GM18505 (cell line): ENCODE measurements at regions not wholly inside any gene's neighbourhood (a gene's known extent, or its start where the extent isn't known, plus 50 kb on each side); places are given as distances from the start of the nearest gene placed in this dataset.

Experiments
- ATAC-seq: cut with Tn5 transposase; IDR thresholded peaks from one replicate; pipeline ENCODE4 v1.9.1; 2021; ENCODE audit not compliant: unreplicated experiment
- POLR2A ChIP-seq: IDR thresholded peaks from 4 replicates; pipeline ENCODE4 v1.6.1; 2011; ENCODE audit warnings: borderline replicate concordance; ENCODE audit not compliant: insufficient read depth, insufficient read length; ENCODE audit errors: extremely low read depth

DNA sequence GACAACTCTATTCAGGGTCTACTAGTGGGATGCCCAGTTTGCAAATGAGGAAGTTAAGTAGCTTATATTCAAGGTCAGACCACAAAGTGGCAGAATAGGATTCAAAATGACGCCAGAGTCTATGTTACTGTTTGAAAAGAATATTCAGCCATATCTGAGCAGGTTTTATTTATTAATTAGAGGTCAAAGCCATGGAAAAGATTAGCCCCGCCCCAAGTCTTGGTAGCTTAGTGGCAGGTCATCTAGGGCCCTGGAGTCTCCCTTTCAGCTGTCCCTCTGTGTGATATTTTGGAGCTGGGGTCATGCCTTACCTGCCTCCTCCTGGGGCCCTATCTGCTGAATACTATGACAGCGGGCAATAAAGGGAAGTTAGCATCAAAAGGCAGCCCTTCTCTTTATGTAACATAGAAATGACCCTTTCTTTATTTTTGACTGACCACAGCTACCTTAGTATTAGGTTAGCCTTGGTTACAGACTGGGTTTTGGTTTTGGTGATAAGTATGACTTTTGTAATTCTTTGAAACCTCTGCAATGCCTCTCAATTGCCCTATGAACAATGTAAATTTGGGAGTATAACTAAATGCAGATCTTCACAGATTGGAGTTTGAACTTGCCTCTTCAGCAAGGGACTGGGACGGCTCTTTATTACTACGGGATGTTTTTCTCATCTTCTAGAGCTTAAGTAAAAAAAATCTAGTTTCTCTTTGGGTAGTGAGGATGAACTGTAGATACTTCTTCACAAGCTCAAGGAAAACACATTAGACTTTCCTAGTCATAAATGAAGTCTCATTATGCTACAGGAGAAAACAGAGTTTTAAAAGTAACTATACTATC lies 153.0 kb upstream of the ITGA4 start:
- peak; percentile 14 for TF ChIP-seq POLR2A
- ATAC-seq: peak; percentile 33

DNA sequence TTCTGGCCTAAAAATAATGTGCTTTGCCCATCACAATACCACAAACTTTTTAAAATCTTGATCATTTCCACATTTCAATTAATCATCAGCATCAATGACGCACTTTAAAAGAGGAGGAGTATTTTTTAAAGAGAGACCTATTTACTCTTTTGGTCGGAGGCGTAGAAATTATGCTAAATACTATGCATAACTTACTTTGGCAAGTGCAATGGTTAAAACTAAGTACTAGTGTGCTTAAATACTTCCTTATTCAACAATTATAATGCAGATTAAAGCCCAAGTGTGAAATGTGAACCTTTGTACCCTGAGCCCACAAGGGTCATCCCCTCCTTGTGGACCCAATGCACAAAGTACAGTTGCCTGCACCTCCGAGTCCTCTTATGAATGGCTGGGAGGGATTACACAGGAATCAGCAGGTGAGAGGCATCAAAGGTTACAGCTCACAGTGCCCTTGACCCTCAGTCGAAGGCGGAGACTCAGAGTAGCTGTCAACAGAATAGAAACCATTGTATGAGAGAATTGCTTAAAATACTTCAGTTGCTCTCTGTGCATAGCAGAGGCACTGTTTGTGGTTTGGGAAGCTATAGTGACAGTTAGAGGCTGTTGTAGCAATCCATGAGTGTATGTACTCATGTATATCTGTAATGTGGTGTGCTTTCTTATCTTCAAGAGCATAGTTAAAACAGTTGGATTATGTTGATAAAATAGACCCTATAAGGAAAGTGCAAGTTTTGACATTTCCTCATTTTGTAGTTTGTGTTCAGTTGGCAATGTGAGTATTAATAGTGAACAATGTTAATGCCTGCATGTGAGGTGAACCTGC lies 151.7 kb upstream of the ITGA4 start:
- peak; percentile 68 for TF ChIP-seq POLR2A
- ATAC-seq: peak; percentile 86

DNA sequence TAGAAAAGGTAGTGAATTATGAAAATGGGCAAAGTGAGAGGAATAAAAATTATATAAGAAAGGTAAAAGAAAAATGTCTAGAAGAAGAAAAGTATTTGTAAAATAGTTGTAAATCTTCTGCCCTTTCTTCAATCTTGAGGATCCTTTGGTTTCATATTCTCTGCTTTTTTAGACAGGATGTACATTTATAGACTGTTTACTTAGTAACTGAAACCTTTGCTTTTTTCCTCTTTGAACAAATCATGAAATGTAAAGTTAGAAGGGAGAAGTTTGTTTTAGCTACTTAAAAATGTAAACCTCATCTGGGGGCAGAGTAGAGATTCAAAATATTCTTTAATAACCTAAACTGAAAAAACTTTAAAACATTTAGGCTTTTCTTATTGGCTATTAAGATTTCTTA lies 150.4 kb upstream of the ITGA4 start:
- ATAC-seq: no peak

DNA sequence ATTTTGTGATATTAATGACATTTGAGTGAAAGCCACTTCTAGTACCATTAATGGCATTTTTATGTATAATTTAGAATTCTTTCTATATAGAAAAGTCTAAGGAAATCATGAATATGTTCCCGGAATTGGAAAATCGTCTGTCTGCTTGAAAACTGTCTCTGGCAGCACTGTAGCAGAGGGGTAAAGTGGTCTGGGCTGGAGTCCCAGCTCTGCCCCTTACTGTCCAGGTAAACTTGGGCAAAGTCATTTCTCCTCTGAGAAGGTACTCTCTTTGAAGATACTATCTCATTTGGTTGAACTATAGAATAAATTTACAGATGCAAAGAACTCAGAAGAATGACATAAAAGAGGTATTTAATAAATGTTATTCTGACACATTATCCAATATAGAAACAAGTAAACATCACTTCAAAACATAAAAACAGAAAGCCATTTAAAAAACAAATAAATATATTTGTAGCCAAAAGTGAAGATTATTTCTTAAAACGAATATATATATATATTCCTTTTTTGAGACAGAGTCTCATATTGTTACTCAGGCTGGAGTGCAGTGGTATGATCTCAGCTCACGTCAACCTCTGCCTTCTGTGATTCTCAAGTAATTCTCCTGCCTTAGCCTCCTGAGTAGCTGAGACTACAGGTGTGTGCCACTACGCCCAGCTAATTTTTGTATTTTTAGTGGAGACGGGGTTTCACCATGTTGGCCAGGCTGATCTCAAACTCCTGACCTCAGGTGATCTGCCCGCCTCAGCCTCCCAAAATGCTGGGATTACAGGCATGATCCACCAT lies 149.8 kb upstream of the ITGA4 start:
- TF ChIP-seq POLR2A: no peak
- ATAC-seq: no peak

More for the DNA sequence above, 150.4 kb upstream of the ITGA4 start:
- peak; percentile 28 for TF ChIP-seq POLR2A

DNA sequence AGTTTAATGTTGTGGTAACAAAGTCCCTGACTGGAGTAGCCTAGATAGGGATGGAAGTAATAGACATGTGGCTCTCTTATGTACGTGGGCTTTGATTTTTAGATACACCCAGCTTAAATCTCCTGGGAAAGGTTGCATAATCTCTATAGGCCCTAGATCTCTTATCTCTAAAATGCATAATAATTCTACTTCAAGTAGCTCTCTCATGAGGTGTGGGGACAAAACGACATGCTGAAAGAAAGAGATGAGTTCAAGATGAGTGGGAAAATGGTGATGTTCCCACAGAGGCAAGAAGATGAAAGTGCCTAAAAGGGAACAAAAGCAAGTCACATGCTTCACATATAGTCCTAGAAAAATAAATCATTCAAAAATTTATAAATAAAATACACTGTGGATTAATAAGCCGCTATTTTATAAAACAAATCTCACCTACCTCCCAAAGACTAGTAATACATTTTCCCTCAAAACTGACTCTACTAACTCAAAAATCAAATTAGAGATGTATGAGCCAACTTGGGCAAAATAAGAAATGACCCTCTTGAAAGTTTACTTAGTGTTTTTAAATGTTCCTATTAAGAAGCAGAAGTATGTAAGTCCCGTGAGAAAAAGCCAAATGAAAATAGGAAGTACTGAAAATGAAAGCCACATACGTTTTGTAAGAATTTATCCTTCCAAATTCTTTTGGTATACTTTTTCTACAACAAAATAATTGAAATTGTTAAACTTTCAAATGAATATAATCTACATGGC lies 148.2 kb upstream of the ITGA4 start:
- no peak for TF ChIP-seq POLR2A

DNA sequence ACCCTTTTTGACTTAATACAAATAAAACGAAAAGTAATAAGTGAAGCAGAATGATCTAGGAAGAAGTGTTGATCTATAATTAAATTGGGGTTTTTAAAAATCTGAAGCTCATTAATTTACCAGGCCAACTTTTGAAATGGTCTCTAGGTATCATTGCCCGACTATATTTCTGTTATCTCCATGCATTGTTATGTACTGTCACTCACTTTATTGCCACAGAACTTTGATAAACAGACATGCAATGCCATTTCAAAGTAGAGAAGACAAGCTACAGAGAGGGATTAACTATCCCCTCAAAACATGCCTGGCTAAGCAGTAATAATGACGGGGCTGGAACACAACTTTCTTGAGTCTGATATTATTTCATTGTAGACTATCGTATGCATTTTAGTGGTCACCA lies 147.6 kb upstream of the ITGA4 start:
- no peak for TF ChIP-seq POLR2A
- ATAC-seq: no peak

More for the DNA sequence above, 148.2 kb upstream of the ITGA4 start:
- no peak for ATAC-seq

DNA sequence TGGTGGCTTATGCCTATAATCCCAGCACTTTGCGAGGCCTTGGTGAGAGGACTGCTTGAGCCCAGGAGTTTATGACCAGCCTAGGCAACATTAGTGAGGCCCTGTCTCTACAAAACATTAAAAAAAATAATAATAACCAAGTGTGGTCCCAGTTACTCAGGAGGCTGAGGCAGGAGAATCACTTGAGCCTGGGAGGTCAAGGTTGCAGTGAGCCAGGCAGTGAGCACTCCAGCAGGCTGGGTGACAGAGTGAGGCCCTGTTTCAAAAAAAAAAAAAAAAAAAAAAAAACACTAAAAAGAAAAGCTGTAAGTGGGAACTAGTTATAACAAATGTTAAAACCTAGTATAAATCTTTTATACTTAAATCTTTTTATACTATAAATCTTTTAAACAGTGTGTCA lies 146.2 kb upstream of the ITGA4 start:
- no peak for ATAC-seq
- no peak for TF ChIP-seq POLR2A

DNA sequence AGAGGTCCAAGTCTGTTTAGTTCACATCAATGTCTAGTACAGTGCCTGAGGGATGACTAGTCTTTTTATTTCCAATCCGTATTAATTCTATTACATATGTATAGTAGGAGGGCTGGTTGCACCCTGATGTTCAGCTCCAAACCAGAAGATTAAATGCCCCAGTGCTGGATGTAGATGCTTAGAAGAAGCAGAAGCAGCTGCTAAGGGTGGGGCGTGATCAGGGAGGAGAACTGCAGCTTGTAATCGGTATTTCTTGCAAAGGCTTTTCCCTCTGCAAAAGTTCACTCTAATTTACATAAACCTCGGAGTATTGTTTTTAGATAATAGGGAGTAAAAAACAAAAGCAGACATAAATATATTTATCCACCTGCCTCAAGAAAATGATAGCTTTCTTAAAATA lies 145.3 kb upstream of the ITGA4 start:
- no peak for ATAC-seq
- peak; percentile 15 for TF ChIP-seq POLR2A

DNA sequence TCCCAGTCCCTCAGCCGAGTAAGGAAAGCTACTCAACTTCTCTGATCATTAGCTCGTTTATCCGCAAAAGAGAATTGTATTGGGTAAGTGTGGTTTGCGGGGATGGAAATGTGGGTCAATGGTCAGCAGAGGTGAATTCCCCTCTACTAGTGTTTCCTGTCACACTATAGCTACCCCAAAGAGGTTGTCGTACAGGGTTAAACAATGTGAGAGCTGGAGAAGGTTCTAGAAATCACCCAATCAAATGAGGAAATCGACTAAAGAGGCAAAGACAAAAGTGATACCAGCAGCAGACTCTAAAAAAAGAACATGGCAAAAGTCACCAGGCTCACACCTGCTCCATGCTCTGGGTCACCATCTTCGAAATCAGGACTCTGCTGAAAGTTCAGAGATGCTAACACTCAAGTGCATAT lies 144.7 kb upstream of the ITGA4 start:
- TF ChIP-seq POLR2A: peak; percentile 57
- peak; percentile 79 for ATAC-seq

DNA sequence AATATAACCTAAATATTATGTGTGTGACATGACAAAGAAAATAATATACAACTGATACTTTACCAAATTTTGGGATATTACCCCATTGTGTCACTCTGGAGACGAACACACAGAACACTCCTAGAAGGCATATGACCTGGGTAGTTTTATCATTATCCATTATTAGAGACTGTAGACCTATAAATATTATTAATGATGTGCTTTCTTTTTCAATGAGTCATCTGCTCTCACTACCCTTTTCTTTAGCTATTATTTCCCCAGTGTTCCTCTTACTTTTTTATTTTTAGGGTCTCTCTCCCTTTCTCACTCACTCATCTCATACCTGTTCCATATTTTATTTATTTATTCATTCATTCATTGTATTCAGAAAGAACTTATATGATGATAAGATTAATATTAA lies 143.3 kb upstream of the ITGA4 start:
- ATAC-seq: no peak
- no peak for TF ChIP-seq POLR2A

DNA sequence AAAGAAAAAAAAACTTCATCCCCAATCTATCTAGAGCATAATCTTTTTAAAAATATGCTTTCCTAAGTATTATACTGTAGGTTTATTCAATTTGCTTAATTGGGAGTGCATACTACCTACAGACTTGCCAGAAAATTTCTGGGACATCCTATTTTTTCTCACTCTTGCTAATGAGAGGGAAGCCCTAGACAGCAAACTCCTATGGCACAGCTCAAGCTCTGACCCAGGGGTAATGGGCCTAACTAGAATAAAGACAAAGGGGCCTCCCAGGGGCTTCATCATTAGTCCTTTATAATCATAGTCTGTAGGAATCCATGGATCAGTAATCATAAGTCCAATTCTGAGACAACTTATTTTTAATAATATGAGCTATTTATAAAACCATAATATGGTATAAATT lies 142.6 kb upstream of the ITGA4 start:
- no peak for ATAC-seq
- TF ChIP-seq POLR2A: no peak

DNA sequence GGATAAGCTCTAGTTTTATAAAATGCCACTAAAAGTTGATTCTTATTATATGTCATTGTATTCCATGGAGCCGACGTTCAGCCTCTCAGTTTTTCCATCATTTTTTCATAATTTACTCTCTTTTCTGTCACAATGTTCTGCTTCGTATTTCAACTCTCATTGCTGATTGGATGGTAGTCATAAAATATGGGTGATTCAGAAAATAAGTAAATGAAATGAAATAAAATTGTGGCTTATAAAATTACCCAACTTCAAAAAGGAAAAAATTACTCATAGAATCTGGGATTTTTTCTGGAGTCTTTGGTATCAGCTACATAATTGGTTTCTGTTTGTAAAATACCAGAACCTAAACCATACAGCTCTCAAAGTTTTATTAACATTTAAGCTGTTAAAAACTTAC lies 139.7 kb upstream of the ITGA4 start:
- ATAC-seq: no peak

More for the DNA sequence above, 139.7 kb upstream of the ITGA4 start:
- TF ChIP-seq POLR2A: no peak
